Activated T-cell treated with anti-CD3 and anti-CD28 coated beads, Interleukin-2, amount 50 U/mL, for 24 hours (primary cell): ENCODE measurements at regions not wholly inside any gene's neighbourhood (a gene's known extent, or its start where the extent isn't known, plus 50 kb on each side); places are given as distances from the start of the nearest gene placed in this dataset.

Experiments used
- DNase-seq: peaks from one replicate; pipeline ENCODE4 v3.0.0-alpha.2; 2020
- H3K27ac Mint-ChIP-seq: 2 replicates; pipeline ENCODE4 v1.8.0; 2020; ENCODE audit warnings: mild to moderate bottlenecking, mixed read lengths
- H3K27me3 Mint-ChIP-seq: 2 replicates; pipeline ENCODE4 v1.8.0; 2020; ENCODE audit warnings: mixed read lengths
- H3K36me3 Mint-ChIP-seq: 2 replicates; pipeline ENCODE4 v1.8.0; 2020; ENCODE audit warnings: low read depth, mixed read lengths
- H3K4me1 Mint-ChIP-seq: 2 replicates; pipeline ENCODE4 v1.8.0; 2020; ENCODE audit warnings: low read depth, mixed read lengths
- H3K4me3 Mint-ChIP-seq: 2 replicates; pipeline ENCODE4 v1.8.0; 2020; ENCODE audit warnings: mild to moderate bottlenecking, moderate library complexity, mixed read lengths
- H3K9me3 Mint-ChIP-seq: 2 replicates; pipeline ENCODE4 v1.8.0; 2020; ENCODE audit warnings: mixed read lengths

DNA sequence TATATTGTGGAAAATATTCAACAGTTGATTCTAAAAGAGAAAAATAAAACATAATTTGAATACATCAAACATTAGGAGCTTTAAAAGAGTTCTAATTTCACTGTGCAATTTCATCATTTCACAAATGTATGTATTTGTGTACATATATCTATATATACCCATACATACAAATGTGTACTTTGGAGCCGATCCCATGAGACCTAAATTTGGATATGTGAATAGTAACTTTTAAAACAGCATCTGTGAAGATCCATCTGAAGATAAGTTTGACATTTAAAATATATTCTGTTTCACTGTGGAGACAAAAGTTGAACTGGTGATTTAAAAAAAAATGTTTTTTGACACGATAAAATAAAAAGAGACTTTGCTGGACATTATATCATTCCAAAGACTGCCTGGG is 374.0 kb downstream of the TMA16 start:
- H3K9me3 Mint-ChIP-seq = no peaks in the 10 kb centered on the region
- no peak for DNase-seq
- H3K27me3 Mint-ChIP-seq = no peaks in the 10 kb centered on the region
- H3K4me3 Mint-ChIP-seq = no peak overlapping the region
- no peaks in the 10 kb centered on the region for H3K4me1 Mint-ChIP-seq
- no peak overlapping the region for H3K27ac Mint-ChIP-seq
- H3K36me3 Mint-ChIP-seq = no peaks in the 10 kb centered on the region

DNA sequence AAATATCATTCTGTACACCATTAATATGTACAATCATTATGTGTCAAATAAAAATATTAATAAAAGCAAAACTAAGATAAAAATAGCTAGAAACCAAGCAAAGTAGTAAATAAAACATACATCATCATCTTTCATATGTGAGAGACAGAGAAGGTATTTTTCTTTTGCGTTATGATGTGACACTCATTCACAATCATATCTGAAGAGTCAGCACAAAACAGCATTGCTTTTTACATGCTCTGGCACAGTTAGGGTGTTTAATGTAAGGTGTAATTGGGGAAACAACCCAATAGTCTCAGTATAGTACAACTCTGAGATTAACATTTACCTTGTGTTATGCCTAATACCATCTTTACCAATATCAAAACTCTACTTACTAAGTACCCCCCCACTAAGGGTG is 376.6 kb downstream of the TMA16 start:
- Mint-ChIP-seq H3K36me3 (no peaks in the 10 kb centered on the region), H3K27ac (no peak overlapping the region), H3K4me3 (no peak overlapping the region), H3K27me3 (no peaks in the 10 kb centered on the region), H3K9me3 (no peaks in the 10 kb centered on the region), H3K4me1 (no peaks in the 10 kb centered on the region)
- DNase-seq = no peak

DNA sequence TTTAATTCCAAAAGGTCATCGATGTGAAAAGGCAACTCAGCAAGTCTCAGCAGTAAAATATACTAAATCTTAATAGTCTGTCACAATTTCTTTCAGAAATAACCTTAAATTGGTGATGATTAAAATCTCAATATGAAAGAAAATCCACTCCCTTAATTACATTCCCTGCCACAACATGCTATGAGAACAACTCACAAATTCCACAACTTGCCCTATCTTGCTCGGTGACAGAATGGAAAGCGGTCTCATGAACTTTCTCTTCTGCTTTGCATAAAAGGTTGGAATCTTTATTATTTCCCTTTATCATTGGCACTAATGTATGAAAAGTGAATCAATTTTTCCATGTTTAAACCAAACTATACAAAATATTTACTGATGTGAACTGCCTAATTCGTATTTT is 380.8 kb downstream of the TMA16 start:
- H3K27ac Mint-ChIP-seq = no peak overlapping the region
- H3K4me1 Mint-ChIP-seq = no peaks in the 10 kb centered on the region
- H3K36me3 Mint-ChIP-seq = no peaks in the 10 kb centered on the region
- DNase-seq = no peak
- no peaks in the 10 kb centered on the region for H3K27me3 Mint-ChIP-seq
- H3K4me3 Mint-ChIP-seq = no peak overlapping the region
- H3K9me3 Mint-ChIP-seq = no peaks in the 10 kb centered on the region

DNA sequence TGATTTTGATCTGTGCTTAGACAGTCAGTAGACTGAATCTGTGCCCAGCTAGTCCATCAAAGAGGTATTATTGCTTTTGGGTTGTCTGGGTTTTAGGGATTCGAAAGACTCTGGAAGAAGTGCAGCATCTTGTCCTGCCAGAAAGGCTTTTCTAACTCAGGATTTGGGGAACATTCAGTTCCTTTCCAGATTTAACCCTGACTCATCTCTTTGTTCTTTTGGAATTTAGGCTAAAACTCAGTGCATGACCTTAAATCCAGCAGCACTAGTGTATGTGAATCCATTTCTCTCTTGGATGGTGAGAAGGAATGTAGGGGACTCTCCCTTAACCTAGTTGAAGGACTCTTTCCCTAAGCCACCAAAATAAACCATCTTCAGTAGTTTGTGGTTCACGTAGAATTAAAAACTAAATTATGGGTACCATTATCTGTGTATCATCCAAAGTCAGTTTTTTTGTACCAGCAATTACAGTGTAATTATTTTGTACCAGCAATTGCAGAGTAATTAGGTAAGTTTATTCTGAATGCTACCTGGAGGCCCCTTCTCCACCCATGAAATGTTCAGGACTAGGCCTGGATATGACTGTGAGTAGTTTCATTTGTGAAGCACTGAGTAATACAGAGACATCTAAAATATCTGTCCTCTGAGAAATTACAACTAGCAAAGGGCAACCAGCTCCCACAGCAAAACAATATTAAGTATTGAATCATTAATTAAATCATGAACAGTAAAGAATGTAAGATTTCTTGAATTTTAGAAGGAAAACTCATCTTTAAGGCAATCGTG is 384.0 kb downstream of the TMA16 start:
- H3K9me3 Mint-ChIP-seq = no peaks in the 10 kb centered on the region
- H3K27ac Mint-ChIP-seq = no peak overlapping the region
- DNase-seq = no peak

DNA sequence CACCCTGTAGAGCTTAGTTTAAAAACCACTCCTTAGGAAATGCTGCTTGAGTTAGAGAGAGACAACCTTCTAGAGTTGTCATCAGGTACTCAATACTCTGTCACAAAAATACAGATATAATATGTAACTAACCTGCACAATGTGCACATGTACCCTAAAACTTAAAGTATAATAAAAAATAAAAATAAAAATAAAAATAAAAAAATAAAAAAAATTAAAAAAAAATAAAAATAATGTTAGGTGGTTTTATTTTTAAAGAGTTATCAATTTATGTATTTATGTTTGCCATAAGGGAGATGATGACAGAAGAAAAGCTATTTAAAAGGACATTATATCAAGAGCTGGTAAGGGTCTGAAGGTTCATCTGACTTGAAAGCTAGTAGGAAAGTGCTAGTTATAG is 397.9 kb downstream of the TMA16 start:
- peaks cover 2% of the 10 kb centered on the region for H3K27me3 Mint-ChIP-seq
- no peak overlapping the region for H3K27ac Mint-ChIP-seq
- no peaks in the 10 kb centered on the region for H3K36me3 Mint-ChIP-seq
- H3K4me1 Mint-ChIP-seq = peaks cover 14% of the 10 kb centered on the region
- no peaks in the 10 kb centered on the region for H3K9me3 Mint-ChIP-seq
- no peak overlapping the region for H3K4me3 Mint-ChIP-seq
- DNase-seq = no peak

More for the DNA sequence above, 384.0 kb downstream of the TMA16 start:
- H3K4me3 Mint-ChIP-seq = no peak overlapping the region
- H3K4me1 Mint-ChIP-seq = no peaks in the 10 kb centered on the region
- H3K36me3 Mint-ChIP-seq = no peaks in the 10 kb centered on the region
- no peaks in the 10 kb centered on the region for H3K27me3 Mint-ChIP-seq

DNA sequence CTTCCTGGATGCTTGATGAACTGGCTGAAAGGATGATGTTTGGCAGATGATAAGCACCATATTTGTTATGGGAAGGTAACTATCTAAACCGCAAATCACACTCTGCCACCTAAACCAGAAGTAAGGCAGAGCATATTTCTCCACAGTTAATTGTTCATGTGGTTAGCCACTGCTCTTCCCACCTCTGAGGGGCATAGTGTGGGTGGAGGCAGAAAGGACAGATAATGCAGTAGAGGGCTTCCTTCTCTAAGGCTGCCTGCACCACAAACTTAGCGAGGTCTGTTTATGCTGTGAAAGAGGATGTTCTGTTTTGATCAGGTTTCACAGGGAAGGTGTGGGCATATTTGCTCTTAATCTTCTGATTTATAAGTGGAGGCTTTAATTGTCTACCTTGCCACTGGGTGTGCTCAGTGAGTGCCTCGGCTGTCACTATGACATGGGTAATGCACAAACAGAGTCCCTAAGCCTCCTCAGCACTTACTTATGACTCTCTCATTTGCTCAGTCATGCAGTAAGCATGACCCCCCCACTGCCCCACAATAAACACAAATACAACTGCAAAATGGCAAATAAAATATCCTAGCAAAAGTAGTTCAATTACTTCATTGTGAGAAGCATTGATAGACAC is 401.0 kb downstream of the TMA16 start:
- H3K4me1 Mint-ChIP-seq = peaks cover 14% of the 10 kb centered on the region
- H3K36me3 Mint-ChIP-seq = no peaks in the 10 kb centered on the region
- H3K27ac Mint-ChIP-seq = no peak overlapping the region
- peaks cover 3% of the 10 kb centered on the region for H3K9me3 Mint-ChIP-seq
- no peak overlapping the region for H3K4me3 Mint-ChIP-seq
- DNase-seq = no peak
- peaks cover 2% of the 10 kb centered on the region for H3K27me3 Mint-ChIP-seq

GRCh38 chr4:163901319-163901718 is 406.8 kb downstream of the TMA16 start:
- peaks cover 3% of the 10 kb centered on the region for H3K9me3 Mint-ChIP-seq

GRCh38 chr4:163902417-163902816 is 407.9 kb downstream of the TMA16 start:
- no peak overlapping the region for H3K4me3 Mint-ChIP-seq
- H3K27ac Mint-ChIP-seq = no peak overlapping the region
- no peaks in the 10 kb centered on the region for H3K4me1 Mint-ChIP-seq
- no peaks in the 10 kb centered on the region for H3K36me3 Mint-ChIP-seq
- no peak for DNase-seq
- no peaks in the 10 kb centered on the region for H3K27me3 Mint-ChIP-seq
- peaks cover 3% of the 10 kb centered on the region for H3K9me3 Mint-ChIP-seq

More at GRCh38 chr4:163901319-163901718, 406.8 kb downstream of the TMA16 start:
- Mint-ChIP-seq H3K36me3 (no peaks in the 10 kb centered on the region), H3K4me3 (no peak overlapping the region), H3K27ac (no peak overlapping the region), H3K27me3 (no peaks in the 10 kb centered on the region), H3K4me1 (peaks cover 2% of the 10 kb centered on the region)
- DNase-seq = no peak

DNA sequence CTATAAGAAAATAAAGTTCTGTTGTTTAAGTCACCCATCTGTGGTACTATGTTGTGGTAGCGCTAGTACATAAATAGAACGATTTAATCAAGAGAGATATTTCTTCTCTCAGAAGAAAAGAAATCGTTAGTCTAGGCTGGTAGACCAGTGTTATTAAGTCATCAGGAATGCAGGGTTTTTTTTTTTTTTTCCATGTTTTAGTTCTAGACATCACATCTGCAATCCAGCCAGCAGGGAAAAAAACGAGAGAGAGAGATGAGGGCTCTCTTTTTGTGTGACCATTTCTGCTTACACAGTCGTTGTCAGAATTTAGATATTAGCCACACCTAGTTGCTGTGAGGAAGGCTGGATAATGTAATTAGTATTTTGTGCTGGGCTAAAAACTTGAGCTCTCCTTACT is 417.4 kb downstream of the TMA16 start:
- H3K27me3 Mint-ChIP-seq = no peaks in the 10 kb centered on the region
- no peaks in the 10 kb centered on the region for H3K36me3 Mint-ChIP-seq
- no peaks in the 10 kb centered on the region for H3K4me1 Mint-ChIP-seq

DNA sequence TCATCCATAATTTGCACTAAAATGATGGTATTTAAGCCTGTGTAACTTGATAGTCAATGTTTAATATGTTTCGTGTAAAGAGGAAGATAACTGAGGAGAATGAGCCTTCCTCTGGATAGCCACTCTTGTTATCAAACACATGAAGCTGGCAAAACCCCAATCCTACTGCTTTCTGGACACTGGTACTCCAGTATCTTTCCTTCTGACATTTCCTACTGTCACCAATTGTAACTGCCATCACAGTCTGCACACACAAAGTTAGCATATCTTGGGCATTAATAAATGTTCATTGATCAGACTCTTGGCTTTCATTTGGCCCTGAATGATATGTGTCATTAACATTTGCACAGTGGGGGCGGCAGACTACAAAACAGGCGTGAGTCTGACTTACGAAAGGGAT is 419.1 kb downstream of the TMA16 start:
- Mint-ChIP-seq H3K4me3 (no peak overlapping the region), H3K9me3 (no peaks in the 10 kb centered on the region), H3K27me3 (no peaks in the 10 kb centered on the region), H3K27ac (no peak overlapping the region), H3K36me3 (no peaks in the 10 kb centered on the region), H3K4me1 (no peaks in the 10 kb centered on the region)
- DNase-seq = no peak

More for the DNA sequence above, 417.4 kb downstream of the TMA16 start:
- H3K9me3 Mint-ChIP-seq = no peaks in the 10 kb centered on the region
- no peak overlapping the region for H3K27ac Mint-ChIP-seq
- H3K4me3 Mint-ChIP-seq = no peak overlapping the region
- no peak for DNase-seq

- Mint-ChIP-seq H3K4me1 (no peaks in the 10 kb centered on the region), H3K4me3 (no peak overlapping the region), H3K27ac (no peak overlapping the region), H3K9me3 (no peaks in the 10 kb centered on the region), H3K27me3 (no peaks in the 10 kb centered on the region), H3K36me3 (no peaks in the 10 kb centered on the region)
- no peak for DNase-seq
Observed at GRCh38 chr4:163915896-163916295, 421.4 kb downstream of the TMA16 start.

- H3K36me3 Mint-ChIP-seq = no peaks in the 10 kb centered on the region
- H3K4me3 Mint-ChIP-seq = no peak overlapping the region
- no peak overlapping the region for H3K27ac Mint-ChIP-seq
- DNase-seq = no peak
- no peaks in the 10 kb centered on the region for H3K9me3 Mint-ChIP-seq
- H3K4me1 Mint-ChIP-seq = peaks cover 1% of the 10 kb centered on the region
- H3K27me3 Mint-ChIP-seq = no peaks in the 10 kb centered on the region
Observed at GRCh38 chr4:163920426-163920825, 425.9 kb downstream of the TMA16 start.

GRCh38 chr4:163922302-163922701 is 427.8 kb downstream of the TMA16 start:
- Mint-ChIP-seq H3K4me1 (peaks cover 1% of the 10 kb centered on the region), H3K27ac (no peak overlapping the region), H3K4me3 (no peak overlapping the region)

GRCh38 chr4:163923092-163923491 is 428.6 kb downstream of the TMA16 start:
- Mint-ChIP-seq H3K27ac (no peak overlapping the region), H3K4me1 (peaks cover 1% of the 10 kb centered on the region), H3K36me3 (no peaks in the 10 kb centered on the region), H3K4me3 (no peak overlapping the region), H3K27me3 (no peaks in the 10 kb centered on the region), H3K9me3 (no peaks in the 10 kb centered on the region)
- DNase-seq = no peak

More at GRCh38 chr4:163922302-163922701, 427.8 kb downstream of the TMA16 start:
- DNase-seq = no peak
- H3K27me3 Mint-ChIP-seq = no peaks in the 10 kb centered on the region
- no peaks in the 10 kb centered on the region for H3K36me3 Mint-ChIP-seq
- H3K9me3 Mint-ChIP-seq = no peaks in the 10 kb centered on the region

- Mint-ChIP-seq H3K27me3 (no peaks in the 10 kb centered on the region), H3K36me3 (no peaks in the 10 kb centered on the region), H3K4me1 (no peaks in the 10 kb centered on the region), H3K4me3 (no peak overlapping the region), H3K9me3 (peaks cover 2% of the 10 kb centered on the region), H3K27ac (no peak overlapping the region)
- DNase-seq = no peak
Observed at GRCh38 chr4:163930086-163930485, 435.6 kb downstream of the TMA16 start.
